Type B pancreatic cell (in vitro differentiated cells): ENCODE measurements at regions not wholly inside any gene's neighbourhood (a gene's known extent, or its start where the extent isn't known, plus 50 kb on each side); places are given as distances from the start of the nearest gene placed in this dataset.
A peak's percentile ranks its signal among the peaks of the same experiment; 100 is the strongest.

Experiments used
- DNase-seq: peaks from one replicate; pipeline ENCODE4 v3.0.0; 2021; ENCODE audit warnings: mixed read lengths; ENCODE audit not compliant: unreplicated experiment; ENCODE audit errors: extremely low spot score
- H3K27ac Mint-ChIP-seq: 2 replicates; pipeline ENCODE4 v1.8.0; 2021; ENCODE audit warnings: mild to moderate bottlenecking, mixed read lengths
- H3K27me3 Mint-ChIP-seq: 2 replicates; pipeline ENCODE4 v1.8.0; 2021; ENCODE audit warnings: mixed read lengths
- H3K36me3 Mint-ChIP-seq: 2 replicates; pipeline ENCODE4 v1.8.0; 2021; ENCODE audit warnings: mixed read lengths
- H3K4me1 Mint-ChIP-seq: one replicate; pipeline ENCODE4 v1.8.0; 2021; ENCODE audit warnings: mixed read lengths; ENCODE audit not compliant: unreplicated experiment
- H3K4me3 Mint-ChIP-seq: 2 replicates; pipeline ENCODE4 v1.8.0; 2021; ENCODE audit warnings: mild to moderate bottlenecking, mixed read lengths
- H3K9me3 Mint-ChIP-seq: 2 replicates; pipeline ENCODE4 v1.8.0; 2021; ENCODE audit warnings: mixed read lengths
- TF ChIP-seq, protein P1 (sequence below): fragments of 200-600 bp; sonication (generic); conservative IDR thresholded peaks from 2 replicates; pipeline ENCODE4 v1.5.0; 2021; ENCODE audit warnings: antibody characterized with exemption, mild to moderate bottlenecking

DNA sequence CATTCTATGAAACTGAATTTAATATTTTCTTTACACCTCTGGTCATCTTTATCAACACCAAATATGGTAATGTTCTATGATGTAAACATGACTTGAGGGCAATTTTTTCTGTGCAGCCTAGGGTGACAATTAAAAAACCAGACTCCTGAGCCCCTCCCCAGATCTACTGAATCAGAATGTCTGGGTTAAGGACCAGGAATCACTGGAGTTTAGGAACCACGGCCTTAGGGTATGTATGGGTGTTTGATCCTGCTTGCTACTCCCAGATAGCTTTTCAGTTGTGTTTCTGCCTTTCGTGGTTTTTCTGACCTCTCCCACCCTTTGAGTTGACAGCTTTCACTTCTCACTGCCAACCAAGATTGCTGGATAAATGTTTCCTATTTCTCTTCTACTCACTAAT, 332.2 kb downstream of the DHX15 start:
- H3K9me3 Mint-ChIP-seq: no peaks in the 10 kb centered on the region
- no peak for DNase-seq
- TF ChIP-seq, protein P1, sequence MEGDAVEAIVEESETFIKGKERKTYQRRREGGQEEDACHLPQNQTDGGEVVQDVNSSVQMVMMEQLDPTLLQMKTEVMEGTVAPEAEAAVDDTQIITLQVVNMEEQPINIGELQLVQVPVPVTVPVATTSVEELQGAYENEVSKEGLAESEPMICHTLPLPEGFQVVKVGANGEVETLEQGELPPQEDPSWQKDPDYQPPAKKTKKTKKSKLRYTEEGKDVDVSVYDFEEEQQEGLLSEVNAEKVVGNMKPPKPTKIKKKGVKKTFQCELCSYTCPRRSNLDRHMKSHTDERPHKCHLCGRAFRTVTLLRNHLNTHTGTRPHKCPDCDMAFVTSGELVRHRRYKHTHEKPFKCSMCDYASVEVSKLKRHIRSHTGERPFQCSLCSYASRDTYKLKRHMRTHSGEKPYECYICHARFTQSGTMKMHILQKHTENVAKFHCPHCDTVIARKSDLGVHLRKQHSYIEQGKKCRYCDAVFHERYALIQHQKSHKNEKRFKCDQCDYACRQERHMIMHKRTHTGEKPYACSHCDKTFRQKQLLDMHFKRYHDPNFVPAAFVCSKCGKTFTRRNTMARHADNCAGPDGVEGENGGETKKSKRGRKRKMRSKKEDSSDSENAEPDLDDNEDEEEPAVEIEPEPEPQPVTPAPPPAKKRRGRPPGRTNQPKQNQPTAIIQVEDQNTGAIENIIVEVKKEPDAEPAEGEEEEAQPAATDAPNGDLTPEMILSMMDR: no peak
- no peak overlapping the region for H3K4me3 Mint-ChIP-seq
- no peak overlapping the region for H3K27ac Mint-ChIP-seq
- no peaks in the 10 kb centered on the region for H3K36me3 Mint-ChIP-seq
- peaks cover 21% of the 10 kb centered on the region for H3K4me1 Mint-ChIP-seq
- peaks cover 3% of the 10 kb centered on the region for H3K27me3 Mint-ChIP-seq

GRCh38 chr4:24251589-24251988, 332.8 kb downstream of the DHX15 start:
- H3K9me3 Mint-ChIP-seq: no peaks in the 10 kb centered on the region
- H3K4me1 Mint-ChIP-seq: peaks cover 21% of the 10 kb centered on the region
- peaks cover 3% of the 10 kb centered on the region for H3K27me3 Mint-ChIP-seq
- H3K4me3 Mint-ChIP-seq: no peak overlapping the region
- no peaks in the 10 kb centered on the region for H3K36me3 Mint-ChIP-seq
- DNase-seq: no peak
- TF ChIP-seq, protein P1: no peak
- no peak overlapping the region for H3K27ac Mint-ChIP-seq

GRCh38 chr4:24249972-24250371, 334.4 kb downstream of the DHX15 start:
- H3K4me1 Mint-ChIP-seq: peaks cover 26% of the 10 kb centered on the region
- DNase-seq: no peak
- no peaks in the 10 kb centered on the region for H3K27me3 Mint-ChIP-seq
- H3K9me3 Mint-ChIP-seq: no peaks in the 10 kb centered on the region
- no peaks in the 10 kb centered on the region for H3K36me3 Mint-ChIP-seq
- no peak overlapping the region for H3K4me3 Mint-ChIP-seq
- no peak overlapping the region for H3K27ac Mint-ChIP-seq
- TF ChIP-seq, protein P1: no peak

DNA sequence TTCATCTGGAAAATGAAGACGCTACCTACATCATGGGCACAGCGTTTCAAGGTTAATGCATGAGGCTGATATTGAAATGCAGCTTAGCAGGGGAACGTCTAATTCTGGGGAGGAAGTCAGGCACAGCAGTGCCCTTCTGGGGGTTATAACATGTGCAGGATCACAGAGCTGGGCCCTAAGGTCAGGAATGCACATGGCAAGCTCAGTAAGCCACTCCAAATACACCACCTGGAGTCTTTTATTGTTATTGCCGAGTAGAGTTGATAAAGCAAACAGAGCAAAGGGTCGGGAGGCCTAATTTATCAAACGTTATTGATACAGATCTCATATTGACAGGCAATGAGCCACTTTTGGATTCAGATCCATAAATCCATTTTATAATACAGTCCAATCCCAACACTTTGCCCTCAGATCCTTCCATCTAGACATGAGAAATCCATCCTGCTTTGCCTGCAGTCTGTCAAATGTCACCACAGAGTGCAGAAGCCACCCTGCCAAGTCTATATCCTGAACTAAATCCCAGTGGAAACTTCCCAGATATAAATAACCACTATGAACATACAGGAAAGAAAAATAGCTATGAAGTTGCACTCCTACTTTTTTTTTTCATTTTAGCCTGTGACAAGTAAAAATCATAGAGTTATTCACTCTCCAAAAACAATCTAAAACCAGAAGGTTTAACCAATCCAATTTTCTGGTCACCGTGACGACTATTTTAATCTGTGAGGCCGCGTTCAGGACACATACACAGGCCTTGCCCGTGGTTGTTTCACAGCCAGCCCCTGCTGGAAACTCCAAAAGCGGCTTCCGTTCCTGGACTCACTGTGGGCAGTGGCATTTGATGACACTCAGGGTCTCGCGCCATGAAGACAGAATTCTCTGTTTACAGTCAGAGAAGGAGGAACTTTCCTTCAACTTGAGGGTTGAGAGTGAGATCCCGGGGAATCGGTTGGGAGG, 335.4 kb downstream of the DHX15 start:
- no peaks in the 10 kb centered on the region for H3K36me3 Mint-ChIP-seq
- H3K27ac Mint-ChIP-seq: peak overlapping the region; percentile 19
- no peaks in the 10 kb centered on the region for H3K27me3 Mint-ChIP-seq
- no peak for DNase-seq
- H3K4me1 Mint-ChIP-seq: peaks cover 36% of the 10 kb centered on the region
- no peaks in the 10 kb centered on the region for H3K9me3 Mint-ChIP-seq
- peak overlapping the region; percentile 37 for H3K4me3 Mint-ChIP-seq
- TF ChIP-seq, protein P1: no peak

DNA sequence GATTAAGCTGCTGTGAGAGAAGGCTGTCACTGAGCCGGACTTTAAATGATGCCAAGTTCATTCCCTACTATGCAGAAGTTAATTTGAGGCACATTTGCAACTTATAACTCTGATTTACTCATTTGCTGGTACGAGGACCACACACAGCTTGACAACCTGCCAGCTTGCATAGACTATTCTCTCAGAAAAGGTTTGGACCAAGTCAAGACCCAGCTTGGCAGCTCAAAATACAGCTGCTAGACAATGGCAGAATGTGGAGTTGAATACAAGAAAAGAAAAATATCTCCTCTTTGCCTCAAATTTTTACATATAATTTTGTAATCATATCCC, 338.9 kb downstream of the DHX15 start:
- H3K9me3 Mint-ChIP-seq: no peaks in the 10 kb centered on the region
- peaks cover 12% of the 10 kb centered on the region for H3K27me3 Mint-ChIP-seq
- no peaks in the 10 kb centered on the region for H3K36me3 Mint-ChIP-seq
- no peak overlapping the region for H3K27ac Mint-ChIP-seq
- TF ChIP-seq, protein P1: no peak
- no peak for DNase-seq
- H3K4me3 Mint-ChIP-seq: no peak overlapping the region
- peaks cover 47% of the 10 kb centered on the region for H3K4me1 Mint-ChIP-seq
